ENCODE measurements at regions not wholly inside any gene's neighbourhood (a gene's known extent, or its start where the extent isn't known, plus 50 kb on each side); places are given as distances from the start of the nearest gene placed in this dataset.
"Not testable (repeated sequence)": the region's sequence is repeated elsewhere in the genome, so short reads cannot be mapped to it uniquely, and the experiment has no call there.

DNA sequence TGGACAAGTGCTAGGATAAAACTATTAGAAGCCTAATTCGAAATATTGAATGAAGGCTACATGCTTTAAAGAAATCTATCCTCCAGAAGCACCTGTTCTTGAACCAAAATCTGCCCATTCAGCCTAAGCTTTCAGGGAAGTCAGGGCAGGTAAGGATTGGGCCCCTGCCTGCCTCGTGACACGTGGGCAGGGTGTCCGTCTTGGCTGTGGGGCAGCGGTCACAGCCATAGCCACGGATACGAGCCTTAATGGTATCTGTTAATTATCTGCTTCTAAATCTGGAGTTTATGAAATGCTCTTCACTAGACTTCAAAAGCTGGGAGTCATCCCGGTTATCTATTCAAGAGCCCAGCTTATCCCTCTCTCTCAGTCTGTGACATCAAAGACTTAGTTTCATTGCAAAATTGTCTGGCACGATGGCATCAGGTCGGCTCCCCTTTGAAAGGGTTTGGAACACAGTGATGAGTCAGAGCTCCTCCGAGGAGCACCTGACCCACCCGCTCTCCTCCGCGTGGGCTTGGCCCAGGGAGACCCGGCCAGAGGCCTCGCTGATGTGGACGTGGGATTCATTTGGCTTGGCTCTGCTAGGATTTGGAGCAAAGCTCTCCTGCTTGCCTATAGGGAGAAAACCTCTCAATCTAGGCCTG, 135.9 kb downstream of the MACROH2A1 start:
- 93% methylated on average over 17 of the region's 17 CpGs for WGBS
- H3K9ac ChIP-seq (ENCODE audit: low read depth in 1 of 2, low read length in 2 of 2): no peak overlapping the region
- no peaks in the 10 kb centered on the region for H3K36me3 ChIP-seq (ENCODE audit: control insufficient read depth in 4 of 4, insufficient read depth in 3 of 4, low read depth in 1 of 4, low read length in 3 of 4)
- TF ChIP-seq FOXA2 (IDR thresholded peaks at IDR 0.05): no peak
- no peak for TF ChIP-seq HNF4G (IDR thresholded peaks at IDR 0.05)
- TF ChIP-seq EGR1 (IDR thresholded peaks at IDR 0.05; ENCODE audit: low read depth in 2 of 2): no peak
- no peak overlapping the region for H3K27ac ChIP-seq (ENCODE audit: low read depth in 1 of 2, low read length in 2 of 2)
- peaks cover 0 to 6% (median 0%) of the 10 kb centered on the region in 4 donors for H3K9me3 ChIP-seq (ENCODE audit: control insufficient read depth in 4 of 4, low read length in 3 of 4)
- no peaks in the 10 kb centered on the region for H3K4me1 ChIP-seq (ENCODE audit: control insufficient read depth in 4 of 4, insufficient read depth in 4 of 4, low read length in 3 of 4)
- DNase-seq (ENCODE audit: low spot score): no peak
- no peaks in the 10 kb centered on the region for H3K27me3 ChIP-seq (ENCODE audit: control insufficient read depth in 4 of 4, insufficient read depth in 4 of 4, low read length in 3 of 4)
- no peak overlapping the region for H3K4me3 ChIP-seq (ENCODE audit: low read depth in 1 of 3, low read length in 3 of 3)

DNA sequence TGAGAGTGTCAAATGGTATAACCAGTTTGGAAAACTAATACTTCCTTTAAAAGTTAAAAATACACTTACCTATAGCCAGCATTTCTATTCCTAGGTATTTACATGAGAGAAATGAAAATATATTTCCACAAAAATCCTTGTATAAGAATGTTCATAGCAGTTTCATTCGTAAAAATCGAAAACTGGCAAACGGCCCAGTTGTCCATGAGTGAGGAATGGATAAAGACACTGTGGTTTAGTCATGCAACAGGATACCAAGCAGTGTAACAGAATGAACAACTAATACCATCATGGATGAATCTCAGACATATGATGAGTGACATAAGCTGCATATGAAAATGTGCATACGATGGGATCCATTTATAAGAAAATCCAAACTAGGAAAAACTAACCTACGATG, 136.7 kb downstream of the MACROH2A1 start:
- no peak overlapping the region for H3K9ac ChIP-seq (ENCODE audit: low read depth in 1 of 2, low read length in 2 of 2)
- DNase-seq (ENCODE audit: low spot score): no peak
- H3K27ac ChIP-seq (ENCODE audit: low read depth in 1 of 2, low read length in 2 of 2): no peak overlapping the region
- peaks cover 0 to 6% (median 0%) of the 10 kb centered on the region in 4 donors for H3K9me3 ChIP-seq (ENCODE audit: control insufficient read depth in 4 of 4, low read length in 3 of 4)
- H3K4me3 ChIP-seq (ENCODE audit: low read depth in 1 of 3, low read length in 3 of 3): no peak overlapping the region
- H3K4me1 ChIP-seq (ENCODE audit: control insufficient read depth in 4 of 4, insufficient read depth in 4 of 4, low read length in 3 of 4): no peaks in the 10 kb centered on the region
- H3K27me3 ChIP-seq (ENCODE audit: control insufficient read depth in 4 of 4, insufficient read depth in 4 of 4, low read length in 3 of 4): no peaks in the 10 kb centered on the region
- no peak for TF ChIP-seq ZBTB33 (IDR thresholded peaks at IDR 0.05)
- TF ChIP-seq FOXA2 (IDR thresholded peaks at IDR 0.05): no peak
- no peak for TF ChIP-seq GABPA (IDR thresholded peaks at IDR 0.05 in 1 of 2, conservative IDR thresholded peaks at IDR 0.05 in 1 of 2)
- TF ChIP-seq TAF1 (conservative IDR thresholded peaks at IDR 0.05): no peak
- TF ChIP-seq FOXA1 (IDR thresholded peaks at IDR 0.05): no peak
- no peak for TF ChIP-seq MAX (IDR thresholded peaks at IDR 0.05)
- TF ChIP-seq SP1 (IDR thresholded peaks at IDR 0.05): no peak
- TF ChIP-seq NR2F2 (IDR thresholded peaks at IDR 0.05): no peak
- no peak for TF ChIP-seq ATF3 (IDR thresholded peaks at IDR 0.05)
- no peak for TF ChIP-seq YY1 (IDR thresholded peaks at IDR 0.05)
- TF ChIP-seq JUND (IDR thresholded peaks at IDR 0.05): no peak
- no peak for TF ChIP-seq EGR1 (IDR thresholded peaks at IDR 0.05; ENCODE audit: low read depth in 2 of 2)
- TF ChIP-seq, protein P1, sequence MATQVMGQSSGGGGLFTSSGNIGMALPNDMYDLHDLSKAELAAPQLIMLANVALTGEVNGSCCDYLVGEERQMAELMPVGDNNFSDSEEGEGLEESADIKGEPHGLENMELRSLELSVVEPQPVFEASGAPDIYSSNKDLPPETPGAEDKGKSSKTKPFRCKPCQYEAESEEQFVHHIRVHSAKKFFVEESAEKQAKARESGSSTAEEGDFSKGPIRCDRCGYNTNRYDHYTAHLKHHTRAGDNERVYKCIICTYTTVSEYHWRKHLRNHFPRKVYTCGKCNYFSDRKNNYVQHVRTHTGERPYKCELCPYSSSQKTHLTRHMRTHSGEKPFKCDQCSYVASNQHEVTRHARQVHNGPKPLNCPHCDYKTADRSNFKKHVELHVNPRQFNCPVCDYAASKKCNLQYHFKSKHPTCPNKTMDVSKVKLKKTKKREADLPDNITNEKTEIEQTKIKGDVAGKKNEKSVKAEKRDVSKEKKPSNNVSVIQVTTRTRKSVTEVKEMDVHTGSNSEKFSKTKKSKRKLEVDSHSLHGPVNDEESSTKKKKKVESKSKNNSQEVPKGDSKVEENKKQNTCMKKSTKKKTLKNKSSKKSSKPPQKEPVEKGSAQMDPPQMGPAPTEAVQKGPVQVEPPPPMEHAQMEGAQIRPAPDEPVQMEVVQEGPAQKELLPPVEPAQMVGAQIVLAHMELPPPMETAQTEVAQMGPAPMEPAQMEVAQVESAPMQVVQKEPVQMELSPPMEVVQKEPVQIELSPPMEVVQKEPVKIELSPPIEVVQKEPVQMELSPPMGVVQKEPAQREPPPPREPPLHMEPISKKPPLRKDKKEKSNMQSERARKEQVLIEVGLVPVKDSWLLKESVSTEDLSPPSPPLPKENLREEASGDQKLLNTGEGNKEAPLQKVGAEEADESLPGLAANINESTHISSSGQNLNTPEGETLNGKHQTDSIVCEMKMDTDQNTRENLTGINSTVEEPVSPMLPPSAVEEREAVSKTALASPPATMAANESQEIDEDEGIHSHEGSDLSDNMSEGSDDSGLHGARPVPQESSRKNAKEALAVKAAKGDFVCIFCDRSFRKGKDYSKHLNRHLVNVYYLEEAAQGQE (IDR thresholded peaks at IDR 0.05): no peak
- TF ChIP-seq RXRA (IDR thresholded peaks at IDR 0.05): no peak
- no peak for TF ChIP-seq RAD21 (IDR thresholded peaks at IDR 0.05)
- no peak for TF ChIP-seq HNF4G (IDR thresholded peaks at IDR 0.05)
- H3K36me3 ChIP-seq (ENCODE audit: control insufficient read depth in 4 of 4, insufficient read depth in 3 of 4, low read depth in 1 of 4, low read length in 3 of 4): no peaks in the 10 kb centered on the region
- 94% methylated on average over 5 of the region's 5 CpGs for WGBS

DNA sequence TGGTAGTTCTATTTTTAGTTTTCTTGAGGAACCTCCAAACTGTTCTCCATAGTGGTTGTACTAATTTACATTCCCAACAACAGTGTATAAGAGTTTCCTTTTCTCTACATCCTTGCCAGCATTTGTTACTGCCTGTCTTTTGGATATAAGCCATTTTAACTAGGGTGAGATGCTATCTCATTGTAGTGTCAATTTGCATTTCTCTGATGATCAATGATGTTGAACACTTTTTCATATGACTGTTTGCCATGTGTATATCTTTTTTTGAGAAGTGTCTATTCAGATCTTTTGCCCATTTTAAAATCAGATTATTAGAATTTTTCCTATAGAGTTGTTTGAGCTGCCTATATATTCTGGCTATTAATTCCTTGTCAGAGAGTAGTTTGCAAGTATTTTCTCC, 138.9 kb downstream of the MACROH2A1 start:
- H3K4me3 ChIP-seq (ENCODE audit: low read depth in 1 of 3, low read length in 3 of 3); H3K4me1 ChIP-seq (ENCODE audit: control insufficient read depth in 4 of 4, insufficient read depth in 4 of 4, low read length in 3 of 4); H3K36me3 ChIP-seq (ENCODE audit: control insufficient read depth in 4 of 4, insufficient read depth in 3 of 4, low read depth in 1 of 4, low read length in 3 of 4): not testable (repeated sequence)

More for the DNA sequence above, 138.9 kb downstream of the MACROH2A1 start:
- not testable (repeated sequence) for DNase-seq (ENCODE audit: low spot score); H3K9me3 ChIP-seq (ENCODE audit: control insufficient read depth in 4 of 4, low read length in 3 of 4); H3K27ac ChIP-seq (ENCODE audit: low read depth in 1 of 2, low read length in 2 of 2); H3K9ac ChIP-seq (ENCODE audit: low read depth in 1 of 2, low read length in 2 of 2); H3K27me3 ChIP-seq (ENCODE audit: control insufficient read depth in 4 of 4, insufficient read depth in 4 of 4, low read length in 3 of 4)

Data from liver (tissue), 7 donors.